KOPT-K1 (cell line): ENCODE measurements at regions not wholly inside any gene's neighbourhood (a gene's known extent, or its start where the extent isn't known, plus 50 kb on each side); places are given as distances from the start of the nearest gene placed in this dataset.

Experiments
- H3K27ac ChIP-seq: fragments of 200-600 bp; sonication (generic); 2 replicates; pipeline ENCODE4 v1.5.1; 2016; ENCODE audit warnings: antibody characterized with exemption, mild to moderate bottlenecking, low read depth, low read length; ENCODE audit not compliant: poor library complexity, severe bottlenecking
- H3K36me3 ChIP-seq: fragments of 200-600 bp; sonication (generic); 2 replicates; pipeline ENCODE4 v1.5.1; 2017; ENCODE audit warnings: antibody characterized with exemption, mild to moderate bottlenecking, low read length, moderate library complexity; ENCODE audit not compliant: insufficient read depth
- H3K9me3 ChIP-seq: fragments of 200-600 bp; sonication (generic); 2 replicates; pipeline ENCODE4 v1.5.1; 2017; ENCODE audit warnings: antibody characterized with exemption, low read length, mild to moderate bottlenecking; ENCODE audit not compliant: insufficient read depth, poor library complexity, severe bottlenecking

GRCh38 chr19:29107831-29108230 is 105.1 kb downstream of the UQCRFS1 start:
- H3K27ac ChIP-seq, result no peak overlapping the region

GRCh38 chr19:29106346-29106885 is 106.5 kb downstream of the UQCRFS1 start:
- Histone ChIP-seq H3K36me3 (no peaks in the 10 kb centered on the region), H3K27ac (no peak overlapping the region), H3K9me3 (no peaks in the 10 kb centered on the region)

More at GRCh38 chr19:29107831-29108230, 105.1 kb downstream of the UQCRFS1 start:
- Histone ChIP-seq H3K9me3 (no peaks in the 10 kb centered on the region), H3K36me3 (no peaks in the 10 kb centered on the region)

- Histone ChIP-seq H3K9me3 (no peaks in the 10 kb centered on the region), H3K27ac (no peak overlapping the region), H3K36me3 (no peaks in the 10 kb centered on the region)
Observed at GRCh38 chr19:29105629-29106292, 107.2 kb downstream of the UQCRFS1 start.

- H3K9me3 ChIP-seq, result no peaks in the 10 kb centered on the region
- H3K36me3 ChIP-seq, result no peaks in the 10 kb centered on the region
- no peak overlapping the region for H3K27ac ChIP-seq
Observed at GRCh38 chr19:29104605-29105241, 108.2 kb downstream of the UQCRFS1 start.

GRCh38 chr19:29098863-29099481 is 114.0 kb downstream of the UQCRFS1 start:
- H3K36me3 ChIP-seq, result no peaks in the 10 kb centered on the region
- H3K9me3 ChIP-seq, result no peaks in the 10 kb centered on the region
- no peak overlapping the region for H3K27ac ChIP-seq

GRCh38 chr19:29098091-29098490 is 114.9 kb downstream of the UQCRFS1 start:
- H3K27ac ChIP-seq, result no peak overlapping the region
- H3K9me3 ChIP-seq, result no peaks in the 10 kb centered on the region
- H3K36me3 ChIP-seq, result no peaks in the 10 kb centered on the region

GRCh38 chr19:29096896-29097295 is 116.1 kb downstream of the UQCRFS1 start:
- Histone ChIP-seq H3K36me3 (no peaks in the 10 kb centered on the region), H3K27ac (no peak overlapping the region), H3K9me3 (no peaks in the 10 kb centered on the region)

GRCh38 chr19:29093553-29093908 is 119.4 kb downstream of the UQCRFS1 start:
- H3K27ac ChIP-seq, result no peak overlapping the region
- H3K9me3 ChIP-seq, result no peaks in the 10 kb centered on the region
- no peaks in the 10 kb centered on the region for H3K36me3 ChIP-seq

GRCh38 chr19:29092712-29093552 is 120.0 kb downstream of the UQCRFS1 start:
- no peaks in the 10 kb centered on the region for H3K9me3 ChIP-seq
- H3K36me3 ChIP-seq, result no peaks in the 10 kb centered on the region
- no peak overlapping the region for H3K27ac ChIP-seq

- Histone ChIP-seq H3K36me3 (no peaks in the 10 kb centered on the region), H3K9me3 (no peaks in the 10 kb centered on the region), H3K27ac (no peak overlapping the region)
Observed at GRCh38 chr19:29090783-29091526, 122.0 kb downstream of the UQCRFS1 start.

GRCh38 chr19:29089315-29089870 is 123.6 kb downstream of the UQCRFS1 start:
- H3K27ac ChIP-seq, result no peak overlapping the region
- no peaks in the 10 kb centered on the region for H3K9me3 ChIP-seq
- H3K36me3 ChIP-seq, result no peaks in the 10 kb centered on the region

GRCh38 chr19:29088761-29089160 is 124.2 kb downstream of the UQCRFS1 start:
- H3K36me3 ChIP-seq, result no peaks in the 10 kb centered on the region
- no peaks in the 10 kb centered on the region for H3K9me3 ChIP-seq
- no peak overlapping the region for H3K27ac ChIP-seq

- Histone ChIP-seq H3K9me3 (no peaks in the 10 kb centered on the region), H3K36me3 (no peaks in the 10 kb centered on the region), H3K27ac (no peak overlapping the region)
Observed at GRCh38 chr19:29086646-29087045, 126.3 kb downstream of the UQCRFS1 start.

GRCh38 chr19:29086182-29086581 is 126.8 kb downstream of the UQCRFS1 start:
- H3K27ac ChIP-seq, result no peak overlapping the region
- H3K9me3 ChIP-seq, result no peaks in the 10 kb centered on the region
- H3K36me3 ChIP-seq, result no peaks in the 10 kb centered on the region
